Activated naive CD8-positive, alpha-beta T cell (primary cell): ENCODE measurements at regions not wholly inside any gene's neighbourhood (a gene's known extent, or its start where the extent isn't known, plus 50 kb on each side); places are given as distances from the start of the nearest gene placed in this dataset.
A peak's percentile ranks its signal among the peaks of the same experiment; 100 is the strongest.

Experiments used
- H3K27ac Mint-ChIP-seq: one replicate; pipeline ENCODE4 v1.8.0; 2021; ENCODE audit warnings: mixed read lengths
- H3K27me3 Mint-ChIP-seq: one replicate; pipeline ENCODE4 v1.8.0; 2021; ENCODE audit warnings: mixed read lengths
- H3K36me3 Mint-ChIP-seq: one replicate; pipeline ENCODE4 v1.8.0; 2021; ENCODE audit warnings: mixed read lengths
- H3K4me1 Mint-ChIP-seq: one replicate; pipeline ENCODE4 v1.8.0; 2021; ENCODE audit warnings: low read depth, mixed read lengths
- H3K4me3 Mint-ChIP-seq: one replicate; pipeline ENCODE4 v1.8.0; 2021; ENCODE audit warnings: mild to moderate bottlenecking, mixed read lengths
- H3K9me3 Mint-ChIP-seq: one replicate; pipeline ENCODE4 v1.8.0; 2021; ENCODE audit warnings: low read depth, mixed read lengths

DNA sequence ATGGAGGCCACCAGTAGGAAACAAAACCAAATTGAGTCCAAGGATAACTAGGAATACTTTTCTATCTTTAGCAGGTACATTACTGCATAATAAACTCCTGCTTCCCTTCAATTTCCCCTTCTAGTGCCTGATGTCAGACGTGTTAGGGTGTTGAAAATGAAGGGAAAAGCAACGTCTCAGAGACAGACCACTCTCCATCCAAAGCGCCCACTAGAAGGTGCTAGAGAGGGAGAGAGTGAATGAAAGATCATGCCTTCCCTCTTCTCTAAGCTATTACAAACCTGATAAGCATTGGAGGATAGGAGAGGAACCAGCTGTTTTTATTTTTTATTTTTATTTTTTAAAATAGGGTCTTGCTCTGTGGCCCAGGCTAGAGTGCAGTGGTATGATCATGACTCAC lies 64.1 kb downstream of the ZNF641 start:
- Mint-ChIP-seq H3K27me3 (peaks cover 6% of the 10 kb centered on the region), H3K27ac (no peak overlapping the region), H3K4me1 (peaks cover 21% of the 10 kb centered on the region), H3K36me3 (no peaks in the 10 kb centered on the region), H3K4me3 (no peak overlapping the region), H3K9me3 (no peaks in the 10 kb centered on the region)

DNA sequence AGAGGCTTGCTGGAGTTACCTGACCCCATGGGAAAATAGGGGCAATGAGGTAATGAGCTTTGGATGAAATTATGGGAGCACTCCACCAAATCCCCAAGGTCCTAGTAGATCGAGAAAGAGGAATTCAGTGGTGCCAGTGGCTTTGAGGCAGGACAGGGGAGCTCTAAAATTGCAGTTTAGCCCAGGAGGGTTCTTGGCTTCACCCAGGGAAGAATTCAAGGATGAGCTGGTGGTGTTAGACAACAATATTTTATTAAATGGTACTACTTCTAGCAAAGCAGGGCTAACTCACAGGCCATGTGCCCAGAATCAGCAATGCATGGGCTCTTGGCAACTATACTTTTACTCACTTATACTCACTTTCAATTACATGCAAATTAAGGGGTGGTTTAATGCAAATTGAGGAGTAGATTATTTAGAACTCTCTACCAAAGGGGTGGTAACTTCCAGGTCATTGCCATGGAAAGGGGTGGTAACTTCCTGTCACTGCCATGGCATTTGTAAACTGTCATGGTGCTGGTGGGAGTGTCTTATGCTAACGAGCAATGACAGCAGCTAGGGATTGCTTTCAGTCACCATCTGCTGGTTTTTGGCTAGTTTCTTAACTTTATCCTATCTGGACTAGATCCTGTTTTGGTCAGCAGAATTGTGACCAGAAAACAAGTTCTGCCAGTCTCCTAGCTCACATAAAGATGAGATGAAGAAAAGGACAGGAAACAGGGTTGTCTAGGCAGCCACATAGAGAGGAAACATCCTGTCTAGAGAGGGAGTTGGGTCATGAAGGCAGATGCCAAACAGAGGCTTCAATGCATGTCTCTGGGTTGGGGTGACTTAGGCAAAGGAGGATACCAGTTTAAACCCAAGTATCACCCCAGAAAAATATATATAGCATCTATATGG lies 64.7 kb downstream of the ZNF641 start:
- H3K4me3 Mint-ChIP-seq = peak overlapping the region; percentile 36
- no peak overlapping the region for H3K27ac Mint-ChIP-seq
- no peaks in the 10 kb centered on the region for H3K9me3 Mint-ChIP-seq
- H3K36me3 Mint-ChIP-seq = peaks cover 3% of the 10 kb centered on the region
- H3K27me3 Mint-ChIP-seq = peaks cover 6% of the 10 kb centered on the region
- peaks cover 21% of the 10 kb centered on the region for H3K4me1 Mint-ChIP-seq

DNA sequence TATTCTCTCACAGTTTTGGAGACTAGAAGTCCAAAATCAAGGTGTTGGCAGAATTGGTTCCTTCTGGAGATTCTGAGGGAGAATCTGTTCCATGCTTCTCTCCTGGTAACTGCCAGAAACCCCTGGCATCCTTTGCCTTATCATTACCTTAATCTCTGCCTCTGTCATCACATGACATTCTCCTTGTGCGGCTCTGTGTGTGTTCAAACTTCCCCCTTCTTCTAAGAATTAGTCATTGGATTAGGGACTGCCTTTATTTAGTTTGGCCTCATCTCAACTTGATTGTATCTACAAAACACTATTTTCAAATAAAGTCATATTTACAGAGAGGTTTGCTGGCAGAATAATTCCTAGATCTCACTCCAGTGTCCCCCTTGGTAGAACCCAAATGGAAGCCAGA lies 68.9 kb downstream of the ZNF641 start:
- Mint-ChIP-seq H3K4me1 (peaks cover 13% of the 10 kb centered on the region), H3K27ac (no peak overlapping the region), H3K27me3 (peaks cover 2% of the 10 kb centered on the region), H3K36me3 (peaks cover 14% of the 10 kb centered on the region), H3K4me3 (no peak overlapping the region), H3K9me3 (peaks cover 5% of the 10 kb centered on the region)

DNA sequence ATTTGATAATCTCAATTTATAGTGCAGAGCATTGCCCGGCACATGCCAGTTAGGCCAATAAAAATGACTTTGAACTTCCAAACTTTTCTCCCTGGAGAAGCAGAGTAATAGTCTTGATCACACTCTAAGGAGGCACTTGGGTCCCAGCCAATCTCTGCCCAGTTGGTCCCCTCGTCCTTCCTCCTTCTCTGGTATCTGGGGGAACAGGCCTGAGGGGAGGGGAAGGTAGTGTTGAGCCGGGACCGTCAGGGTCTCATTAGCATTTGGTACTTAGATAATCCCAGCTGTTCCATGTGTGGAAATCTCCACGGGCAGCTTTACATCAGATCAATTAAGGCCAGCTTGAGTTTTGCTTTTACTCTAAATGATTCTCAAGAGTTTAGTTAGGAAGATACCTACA lies 70.1 kb downstream of the ZNF641 start:
- H3K27ac Mint-ChIP-seq = no peak overlapping the region
- peaks cover 2% of the 10 kb centered on the region for H3K4me1 Mint-ChIP-seq
- no peak overlapping the region for H3K4me3 Mint-ChIP-seq
- peaks cover 20% of the 10 kb centered on the region for H3K36me3 Mint-ChIP-seq
- H3K27me3 Mint-ChIP-seq = peaks cover 2% of the 10 kb centered on the region
- H3K9me3 Mint-ChIP-seq = peaks cover 10% of the 10 kb centered on the region

DNA sequence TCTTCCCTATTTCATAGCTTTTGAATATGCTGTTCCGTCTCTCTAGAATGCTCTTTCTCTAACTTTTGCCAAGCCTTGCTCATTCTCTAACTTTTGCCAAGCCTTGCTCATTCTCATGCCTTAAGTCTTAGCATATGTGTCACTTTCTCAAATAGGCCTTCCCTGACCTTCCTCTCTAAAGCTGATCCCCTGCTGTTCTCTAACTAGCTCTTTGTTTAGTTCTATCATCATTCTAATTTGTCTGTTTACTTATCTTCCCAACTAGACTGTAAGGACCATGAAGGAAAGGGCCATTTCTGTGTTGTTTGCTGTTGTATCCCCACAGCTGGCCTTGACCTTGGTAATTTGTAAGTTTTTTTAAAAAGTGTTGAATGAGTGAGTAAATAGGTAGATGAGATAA lies 71.1 kb downstream of the ZNF641 start:
- H3K4me1 Mint-ChIP-seq = no peaks in the 10 kb centered on the region
- no peak overlapping the region for H3K4me3 Mint-ChIP-seq
- peaks cover 22% of the 10 kb centered on the region for H3K36me3 Mint-ChIP-seq
- H3K27ac Mint-ChIP-seq = no peak overlapping the region
- H3K27me3 Mint-ChIP-seq = peaks cover 2% of the 10 kb centered on the region
- peaks cover 10% of the 10 kb centered on the region for H3K9me3 Mint-ChIP-seq

DNA sequence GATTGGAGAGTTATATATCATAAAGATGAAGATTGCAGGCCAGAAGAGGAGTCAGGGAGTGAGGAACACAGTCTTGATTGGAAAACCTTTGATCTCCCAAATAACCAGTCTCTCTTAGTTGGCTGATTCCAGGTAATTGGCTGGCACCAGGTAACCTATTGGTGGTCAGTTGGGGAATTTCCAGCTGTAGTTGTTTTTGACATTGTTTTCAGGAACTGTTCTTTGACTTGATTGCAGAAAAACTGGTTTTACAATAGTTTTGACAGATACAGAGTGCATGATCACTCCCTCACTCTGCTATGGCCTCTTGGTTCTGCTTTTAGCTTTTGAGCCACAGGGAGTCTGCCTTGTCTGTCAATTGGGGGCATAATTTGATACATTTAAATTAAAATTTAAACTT lies 71.6 kb downstream of the ZNF641 start:
- Mint-ChIP-seq H3K9me3 (peaks cover 10% of the 10 kb centered on the region), H3K27me3 (peaks cover 2% of the 10 kb centered on the region)

DNA sequence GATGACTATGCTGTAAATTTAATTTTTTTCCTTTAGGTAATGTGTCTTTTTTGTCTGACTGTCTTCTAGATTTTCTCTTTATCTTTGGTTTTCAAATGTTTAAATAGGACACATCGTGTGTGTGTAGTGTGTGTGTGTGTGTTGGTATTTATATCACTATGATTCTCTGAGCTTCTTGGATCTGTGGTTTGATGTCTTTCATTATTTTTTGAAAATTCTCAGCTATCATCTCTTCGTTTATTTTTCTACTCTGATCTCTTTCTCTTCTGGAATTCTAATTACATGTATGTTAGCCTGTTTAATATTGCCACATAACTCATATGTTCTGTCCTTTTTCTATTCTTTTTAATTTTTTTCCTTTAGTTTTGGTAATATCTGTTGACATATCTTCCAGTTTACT lies 73.5 kb upstream of the OR10AD1 start:
- Mint-ChIP-seq H3K36me3 (peaks cover 22% of the 10 kb centered on the region), H3K9me3 (peaks cover 10% of the 10 kb centered on the region), H3K27ac (no peak overlapping the region), H3K4me3 (no peak overlapping the region), H3K27me3 (peaks cover 6% of the 10 kb centered on the region), H3K4me1 (no peaks in the 10 kb centered on the region)

More for the DNA sequence above, 71.6 kb downstream of the ZNF641 start:
- no peaks in the 10 kb centered on the region for H3K4me1 Mint-ChIP-seq
- no peak overlapping the region for H3K4me3 Mint-ChIP-seq
- H3K36me3 Mint-ChIP-seq = peaks cover 22% of the 10 kb centered on the region
- H3K27ac Mint-ChIP-seq = no peak overlapping the region

DNA sequence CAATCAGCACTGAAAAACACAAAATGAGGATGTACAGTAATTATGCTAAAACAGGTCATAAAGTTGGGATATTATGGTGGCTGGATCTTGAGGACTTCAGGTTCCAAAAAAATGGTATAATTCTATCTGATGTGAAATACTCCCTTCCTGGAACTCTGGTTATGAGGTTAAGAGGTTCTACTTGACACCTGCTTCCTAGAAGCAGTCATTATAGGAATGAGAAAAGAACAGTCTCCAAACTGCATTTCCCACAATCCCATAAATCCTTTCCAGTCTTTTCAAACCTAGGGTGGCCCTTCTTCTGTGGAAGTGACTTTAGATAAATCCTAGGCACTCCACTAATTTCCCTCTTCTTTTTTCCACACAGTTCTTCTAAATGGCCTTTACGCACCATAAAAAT lies 63.7 kb upstream of the OR10AD1 start:
- Mint-ChIP-seq H3K36me3 (no peaks in the 10 kb centered on the region), H3K4me3 (no peak overlapping the region), H3K27me3 (no peaks in the 10 kb centered on the region), H3K9me3 (no peaks in the 10 kb centered on the region), H3K4me1 (no peaks in the 10 kb centered on the region), H3K27ac (no peak overlapping the region)

DNA sequence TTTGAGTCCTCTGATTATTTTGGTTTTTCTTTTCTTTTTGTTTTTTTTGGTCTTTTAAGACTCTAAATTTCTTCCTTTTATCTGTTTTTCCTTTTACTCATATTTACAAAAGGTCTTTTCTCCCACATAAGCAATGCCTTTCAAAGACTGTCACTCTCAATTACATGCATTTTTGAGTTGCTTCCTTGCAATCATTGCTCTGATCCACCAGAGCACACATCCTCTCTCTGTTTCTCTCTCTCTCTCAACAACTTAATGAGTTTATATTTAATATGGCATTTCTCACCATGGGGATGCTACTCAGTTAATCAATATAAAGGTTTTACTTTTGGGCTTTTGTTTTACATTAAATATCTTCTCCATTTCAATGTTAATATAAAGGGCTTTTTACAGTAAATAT lies 62.7 kb upstream of the OR10AD1 start:
- H3K9me3 Mint-ChIP-seq = no peaks in the 10 kb centered on the region
- no peaks in the 10 kb centered on the region for H3K4me1 Mint-ChIP-seq
- no peaks in the 10 kb centered on the region for H3K36me3 Mint-ChIP-seq
- H3K27me3 Mint-ChIP-seq = no peaks in the 10 kb centered on the region
- no peak overlapping the region for H3K4me3 Mint-ChIP-seq
- no peak overlapping the region for H3K27ac Mint-ChIP-seq

DNA sequence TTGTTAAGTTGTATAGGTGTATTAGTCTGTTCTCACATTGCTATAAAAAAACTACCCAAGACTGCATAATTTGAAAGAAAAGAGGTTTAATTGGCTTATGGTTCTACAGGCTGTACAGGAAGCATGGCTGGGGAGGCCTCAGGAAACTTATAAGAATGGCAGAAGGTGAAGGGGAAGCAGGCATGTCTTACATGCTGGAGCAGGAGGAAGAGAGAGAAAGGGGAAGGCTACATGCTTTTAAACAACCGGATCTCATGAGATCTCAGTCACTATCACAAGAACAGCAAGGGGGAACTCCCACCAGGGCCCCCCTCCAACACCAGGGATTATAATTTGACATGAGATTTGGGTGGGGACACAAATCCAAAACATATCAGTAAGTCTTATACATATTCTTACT lies 60.5 kb upstream of the OR10AD1 start:
- Mint-ChIP-seq H3K36me3 (no peaks in the 10 kb centered on the region), H3K4me3 (no peak overlapping the region), H3K9me3 (no peaks in the 10 kb centered on the region), H3K27me3 (no peaks in the 10 kb centered on the region), H3K27ac (no peak overlapping the region), H3K4me1 (no peaks in the 10 kb centered on the region)

DNA sequence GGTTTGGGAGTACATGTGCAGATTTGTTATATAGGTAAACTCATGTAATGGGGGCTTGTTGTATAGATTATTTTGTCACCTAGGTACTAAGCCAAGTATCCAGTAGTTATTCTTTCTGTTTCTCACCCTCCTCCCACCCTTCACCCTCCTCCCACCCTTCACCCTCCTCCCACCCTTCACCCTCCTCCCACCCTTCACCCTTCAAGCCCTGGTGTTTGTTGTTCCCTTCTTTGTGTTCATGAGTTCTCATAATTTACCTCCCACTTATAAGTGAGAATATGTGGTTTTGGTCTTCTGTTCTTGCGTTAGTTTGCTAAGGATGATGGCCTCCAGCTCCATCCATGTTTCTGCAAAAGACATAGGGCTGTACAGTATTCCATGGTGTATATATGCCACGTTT lies 58.7 kb upstream of the OR10AD1 start:
- no peaks in the 10 kb centered on the region for H3K4me1 Mint-ChIP-seq
- no peaks in the 10 kb centered on the region for H3K27me3 Mint-ChIP-seq
- H3K9me3 Mint-ChIP-seq = no peaks in the 10 kb centered on the region
- H3K27ac Mint-ChIP-seq = no peak overlapping the region
- H3K36me3 Mint-ChIP-seq = no peaks in the 10 kb centered on the region
- no peak overlapping the region for H3K4me3 Mint-ChIP-seq
